Fibroblast of villous mesenchyme (primary cell): ENCODE measurements at regions not wholly inside any gene's neighbourhood (a gene's known extent, or its start where the extent isn't known, plus 50 kb on each side); places are given as distances from the start of the nearest gene placed in this dataset.

Experiments
- DNase-seq: peaks from one replicate; pipeline ENCODE4 v3.0.0-alpha.2; 2010; ENCODE audit warnings: low read depth
- H3K4me3 ChIP-seq: 2 replicates; pipeline ENCODE4 v1.5.1; 2011; ENCODE audit warnings: low read depth, mild to moderate bottlenecking, low read length
- TF ChIP-seq, protein P1 (sequence below): IDR thresholded peaks from 2 replicates; pipeline ENCODE4 v1.5.1; 2012; ENCODE audit warnings: low read depth, mild to moderate bottlenecking, low read length; ENCODE audit not compliant: insufficient read depth

DNA sequence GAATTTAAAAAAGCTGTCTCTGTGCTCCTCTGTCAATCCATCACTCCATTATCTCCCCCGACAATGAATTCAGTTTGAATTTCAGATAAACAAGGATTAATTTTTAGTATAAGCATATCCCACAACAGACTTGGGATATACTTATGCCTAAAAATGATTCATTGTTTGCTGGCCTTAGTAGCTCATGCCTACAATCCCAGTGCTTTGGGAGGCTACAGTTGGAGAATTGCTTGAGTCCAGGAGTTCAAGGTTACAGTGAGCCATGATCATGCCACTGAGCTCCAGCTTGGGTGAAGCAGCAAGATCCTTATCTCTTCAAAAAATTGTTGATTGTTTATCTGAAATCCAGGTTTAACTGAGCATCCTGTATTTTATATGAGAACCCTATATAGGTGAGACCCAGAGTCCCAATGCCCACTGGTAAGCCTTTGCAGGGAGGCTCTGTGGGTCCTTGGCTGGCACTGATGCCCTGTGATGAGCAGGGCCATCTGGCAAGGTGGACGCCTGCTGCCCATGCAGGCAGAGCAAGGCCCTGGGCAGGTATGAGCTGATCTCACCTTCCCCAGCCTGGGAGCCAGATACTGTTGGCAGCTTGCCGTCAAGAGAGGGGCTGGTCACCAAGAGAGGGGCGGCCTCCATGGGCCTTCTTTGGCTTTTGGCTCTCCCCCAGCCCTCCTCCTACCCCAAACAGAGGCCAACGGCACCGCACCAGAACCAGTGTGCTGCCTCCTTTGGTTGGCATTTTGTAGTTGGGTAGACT lies 158.7 kb downstream of the SEC14L1 start:
- H3K4me3 ChIP-seq: no peak overlapping the region
- TF ChIP-seq, protein P1, sequence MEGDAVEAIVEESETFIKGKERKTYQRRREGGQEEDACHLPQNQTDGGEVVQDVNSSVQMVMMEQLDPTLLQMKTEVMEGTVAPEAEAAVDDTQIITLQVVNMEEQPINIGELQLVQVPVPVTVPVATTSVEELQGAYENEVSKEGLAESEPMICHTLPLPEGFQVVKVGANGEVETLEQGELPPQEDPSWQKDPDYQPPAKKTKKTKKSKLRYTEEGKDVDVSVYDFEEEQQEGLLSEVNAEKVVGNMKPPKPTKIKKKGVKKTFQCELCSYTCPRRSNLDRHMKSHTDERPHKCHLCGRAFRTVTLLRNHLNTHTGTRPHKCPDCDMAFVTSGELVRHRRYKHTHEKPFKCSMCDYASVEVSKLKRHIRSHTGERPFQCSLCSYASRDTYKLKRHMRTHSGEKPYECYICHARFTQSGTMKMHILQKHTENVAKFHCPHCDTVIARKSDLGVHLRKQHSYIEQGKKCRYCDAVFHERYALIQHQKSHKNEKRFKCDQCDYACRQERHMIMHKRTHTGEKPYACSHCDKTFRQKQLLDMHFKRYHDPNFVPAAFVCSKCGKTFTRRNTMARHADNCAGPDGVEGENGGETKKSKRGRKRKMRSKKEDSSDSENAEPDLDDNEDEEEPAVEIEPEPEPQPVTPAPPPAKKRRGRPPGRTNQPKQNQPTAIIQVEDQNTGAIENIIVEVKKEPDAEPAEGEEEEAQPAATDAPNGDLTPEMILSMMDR: no peak
- no peak for DNase-seq

DNA sequence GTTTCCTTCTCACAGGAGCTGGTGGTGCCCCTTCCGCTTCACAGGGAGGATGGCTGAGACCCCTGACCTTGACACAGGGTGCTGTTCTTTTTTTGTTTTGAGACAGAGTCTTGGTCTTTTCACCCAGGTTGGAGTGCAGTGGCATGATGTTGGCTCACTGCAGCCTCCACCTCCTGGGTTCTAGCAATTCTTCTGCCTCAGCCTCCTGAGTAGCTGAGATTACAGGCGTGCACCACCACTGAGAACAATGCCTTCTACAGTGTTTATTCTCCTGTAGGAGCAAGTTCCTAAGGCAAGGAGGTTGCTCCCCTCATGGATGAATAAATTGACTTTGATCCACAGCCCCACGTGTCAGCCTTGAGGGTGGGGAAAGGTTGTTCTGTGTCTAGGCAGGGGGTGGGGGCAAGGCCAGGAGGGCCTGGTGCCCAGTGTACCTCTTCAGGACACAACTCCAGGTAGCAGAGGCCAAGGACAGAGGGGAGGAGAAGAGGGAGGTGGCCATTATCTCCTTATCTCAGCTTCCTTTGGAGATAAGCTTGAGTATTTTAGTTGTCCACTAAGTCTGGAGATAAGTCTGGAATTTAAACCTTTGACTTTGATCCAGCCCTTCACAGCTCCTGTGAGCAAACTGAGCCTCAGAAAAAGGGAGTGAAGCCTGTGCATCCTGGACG lies 159.4 kb downstream of the SEC14L1 start:
- DNase-seq: no peak
- TF ChIP-seq, protein P1: no peak
- H3K4me3 ChIP-seq: no peak overlapping the region

DNA sequence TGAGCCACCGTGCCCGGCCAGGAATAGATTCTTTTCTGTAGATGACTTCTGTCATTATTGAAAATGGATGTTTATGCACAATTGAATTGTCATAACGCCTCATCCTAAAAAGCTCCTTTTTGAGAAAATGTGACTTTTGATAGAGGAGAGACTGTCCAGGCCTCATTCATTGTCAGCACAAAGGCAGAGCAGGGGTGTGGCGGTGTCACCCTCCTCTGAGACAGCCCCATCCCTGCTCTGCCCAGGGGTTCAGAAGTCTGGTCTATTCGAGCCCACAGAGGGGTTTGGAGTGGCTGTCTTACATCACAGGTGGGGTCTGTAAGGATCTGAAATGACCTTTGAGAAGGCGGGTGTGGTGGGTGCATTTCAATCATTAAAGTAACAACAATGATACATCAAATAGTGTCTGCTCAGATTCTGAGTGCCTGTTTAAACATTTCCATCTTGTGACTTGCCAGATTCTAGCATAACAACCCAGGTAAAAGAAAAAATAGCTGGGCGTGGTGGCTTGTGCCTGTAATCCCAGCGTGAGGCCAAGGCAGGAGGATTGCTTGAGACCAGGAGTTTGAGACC lies 161.0 kb downstream of the SEC14L1 start:
- TF ChIP-seq, protein P1: no peak
- no peak for DNase-seq

DNA sequence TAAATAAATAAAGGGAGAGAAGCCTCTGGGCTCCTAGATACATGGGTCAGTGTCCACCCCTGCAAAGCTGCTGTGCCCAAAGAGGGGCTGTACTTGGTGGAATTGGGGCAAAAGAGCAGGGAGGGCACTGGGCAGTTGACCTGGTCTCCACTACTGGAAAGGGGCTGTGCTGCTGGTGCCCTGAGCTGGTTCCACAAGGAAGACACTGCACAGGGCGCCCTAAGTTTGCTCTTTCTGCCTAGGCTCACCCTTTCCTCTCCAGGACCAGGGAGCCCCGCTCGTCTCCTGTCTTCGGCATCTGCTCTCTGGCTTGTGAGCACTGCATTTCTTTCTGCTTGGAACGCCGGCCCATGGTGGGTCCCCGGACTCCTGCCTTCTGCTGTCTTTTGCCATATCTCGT lies 161.9 kb downstream of the SEC14L1 start:
- TF ChIP-seq, protein P1: no peak
- no peak overlapping the region for H3K4me3 ChIP-seq
- no peak for DNase-seq

More for the DNA sequence above, 161.0 kb downstream of the SEC14L1 start:
- no peak overlapping the region for H3K4me3 ChIP-seq

DNA sequence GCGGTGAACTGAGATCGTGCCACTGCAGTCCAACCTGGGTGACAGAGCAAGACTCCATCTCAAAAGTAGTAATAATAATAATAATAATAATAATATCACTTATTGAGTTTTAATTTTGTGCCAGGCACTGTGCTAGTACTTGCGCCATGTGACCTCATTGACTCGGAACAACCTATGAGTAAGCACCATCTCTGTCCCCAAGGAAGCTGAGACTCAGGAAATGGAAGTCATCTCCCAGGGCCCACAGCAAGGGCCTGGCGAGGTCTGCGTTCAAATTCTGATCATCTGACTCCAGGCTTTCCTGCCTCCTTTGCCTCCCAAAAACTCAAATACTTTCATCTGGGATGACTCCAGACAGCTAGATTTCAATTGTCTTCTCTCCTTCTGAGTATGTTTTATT lies 162.9 kb downstream of the SEC14L1 start:
- no peak overlapping the region for H3K4me3 ChIP-seq
- TF ChIP-seq, protein P1: no peak
- no peak for DNase-seq

DNA sequence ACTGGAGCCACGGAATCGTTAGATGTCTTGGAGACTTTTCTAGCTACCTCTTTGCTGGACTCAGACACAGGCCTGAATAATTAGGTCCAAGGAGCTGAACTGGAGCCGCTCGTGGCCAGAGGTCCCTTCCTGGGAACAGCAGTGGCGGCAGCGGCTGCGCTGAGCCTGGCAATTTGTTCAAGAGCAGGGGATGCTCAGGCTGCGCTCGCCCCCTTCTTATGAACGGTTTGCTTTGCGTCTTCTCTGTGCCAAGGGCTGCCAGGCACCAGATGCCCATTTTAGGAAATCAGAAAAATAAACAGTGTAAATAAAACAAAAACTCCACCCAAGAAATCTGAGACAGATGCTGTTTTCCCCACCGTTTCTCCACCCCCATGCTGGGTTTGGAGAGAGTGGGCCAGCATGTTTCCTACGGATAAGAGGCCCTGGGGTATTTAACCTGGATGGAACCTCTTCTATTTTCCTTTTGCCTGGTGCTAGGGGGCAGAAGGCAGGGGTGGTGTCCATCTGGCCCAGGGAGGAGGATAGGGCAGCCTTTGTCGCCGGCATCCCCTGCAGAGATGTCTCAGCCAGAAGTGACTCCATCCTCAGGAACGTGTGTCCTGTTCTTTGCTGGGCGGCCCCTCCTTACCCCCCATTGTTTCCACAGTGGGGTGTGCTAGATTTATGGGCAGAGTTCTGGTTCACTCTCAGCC lies 163.4 kb downstream of the SEC14L1 start:
- no peak for DNase-seq
- H3K4me3 ChIP-seq: no peak overlapping the region
- TF ChIP-seq, protein P1: no peak
